ENCODE measurements at regions not wholly inside any gene's neighbourhood (a gene's known extent, or its start where the extent isn't known, plus 50 kb on each side); places are given as distances from the start of the nearest gene placed in this dataset.
A peak's percentile ranks its signal among the peaks of the same experiment; 100 is the strongest.

GRCh38 chr4:32633421-32633820 is 1913.3 kb downstream of the PCDH7 start:
- H3K27ac ChIP-seq (ENCODE audit: insufficient read depth in 1 of 2, low read depth in 1 of 2, low read length in 2 of 2, poor library complexity in 1 of 2, severe bottlenecking in 2 of 2), result no peak overlapping the region
- no peaks in the 10 kb centered on the region for H3K36me3 ChIP-seq (ENCODE audit: control insufficient read depth in 4 of 4, insufficient read depth in 4 of 4, low read length in 3 of 4)
- ChIA-PET CTCF (no interaction called here), POLR2A (no interaction called here)
- WGBS (ENCODE audit: insufficient coverage), result 98% methylated on average over 13 of the region's 17 CpGs
- no peak for DNase-seq
- no peaks in the 10 kb centered on the region for H3K4me1 ChIP-seq (ENCODE audit: control extremely low read depth in 1 of 4, control insufficient read depth in 4 of 4, insufficient read depth in 4 of 4, low read length in 3 of 4)
- H3K4me3 ChIP-seq (ENCODE audit: control insufficient read depth in 1 of 7, extremely low read depth in 1 of 7, insufficient read depth in 4 of 7, low read depth in 2 of 7, low read length in 6 of 7), result no peak overlapping the region
- peaks cover 0 to 2% (median 0%) of the 10 kb centered on the region in 5 experiments for H3K9me3 ChIP-seq (ENCODE audit: control extremely low read depth in 1 of 5, control insufficient read depth in 4 of 5, insufficient read depth in 2 of 5, low read depth in 1 of 5, low read length in 4 of 5)
- no peaks in the 10 kb centered on the region for H3K27me3 ChIP-seq (replicated peaks in 2 of 5; ENCODE audit: control insufficient read depth in 4 of 5, insufficient read depth in 5 of 5, low read length in 4 of 5)

- 95% methylated on average over 3 of the region's 6 CpGs for WGBS (ENCODE audit: insufficient coverage)
- ChIA-PET POLR2A (no interaction called here), CTCF (no interaction called here)
- Histone ChIP-seq H3K27ac (ENCODE audit: insufficient read depth in 1 of 2, low read depth in 1 of 2, low read length in 2 of 2, poor library complexity in 1 of 2, severe bottlenecking in 2 of 2) (no peak overlapping the region), H3K4me1 (ENCODE audit: control extremely low read depth in 1 of 4, control insufficient read depth in 4 of 4, insufficient read depth in 4 of 4, low read length in 3 of 4) (no peaks in the 10 kb centered on the region), H3K4me3 (ENCODE audit: control insufficient read depth in 1 of 7, extremely low read depth in 1 of 7, insufficient read depth in 4 of 7, low read depth in 2 of 7, low read length in 6 of 7) (no peak overlapping the region), H3K27me3 (replicated peaks in 2 of 5; ENCODE audit: control insufficient read depth in 4 of 5, insufficient read depth in 5 of 5, low read length in 4 of 5) (no peaks in the 10 kb centered on the region), H3K9me3 (ENCODE audit: control extremely low read depth in 1 of 5, control insufficient read depth in 4 of 5, insufficient read depth in 2 of 5, low read depth in 1 of 5, low read length in 4 of 5) (peaks cover 0 to 10% (median 0%) of the 10 kb centered on the region in 5 experiments), H3K36me3 (ENCODE audit: control insufficient read depth in 4 of 4, insufficient read depth in 4 of 4, low read length in 3 of 4) (no peaks in the 10 kb centered on the region)
- DNase-seq, result peak in 1 of 3 donors; percentile 1
Observed at GRCh38 chr4:32645653-32646052, 1925.5 kb downstream of the PCDH7 start.

- POLR2A ChIA-PET, result no interaction called here
- 100% methylated on average over 2 of the region's 3 CpGs for WGBS (ENCODE audit: insufficient coverage)
Observed at GRCh38 chr4:32658019-32658418, 1937.8 kb downstream of the PCDH7 start.

DNA sequence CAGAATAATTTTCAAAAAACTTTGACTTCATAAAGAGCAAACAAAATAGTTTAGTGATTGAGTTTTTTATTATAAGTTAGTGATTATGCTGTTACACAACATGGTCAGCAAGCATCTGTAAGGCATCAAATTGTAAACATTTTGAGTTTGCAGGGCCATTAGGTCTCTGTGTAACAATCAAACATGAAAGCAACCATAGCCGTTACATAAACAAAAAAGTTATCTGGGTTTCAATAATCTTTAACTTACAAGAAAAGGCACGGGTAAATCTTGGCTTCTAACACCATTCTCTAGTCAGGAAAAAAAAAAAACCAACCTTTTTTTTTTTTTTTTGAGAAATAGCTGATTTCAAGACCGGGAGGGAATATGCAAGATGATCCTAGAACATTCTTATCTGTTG is 1941.1 kb downstream of the PCDH7 start:
- ChIA-PET CTCF (no interaction called here), POLR2A (no interaction called here)
- no peak for DNase-seq
- 100% methylated on average over 1 of the region's 3 CpGs for WGBS (ENCODE audit: insufficient coverage)
- Histone ChIP-seq H3K27ac (ENCODE audit: insufficient read depth in 1 of 2, low read depth in 1 of 2, low read length in 2 of 2, poor library complexity in 1 of 2, severe bottlenecking in 2 of 2) (no peak overlapping the region), H3K27me3 (replicated peaks in 2 of 5; ENCODE audit: control insufficient read depth in 4 of 5, insufficient read depth in 5 of 5, low read length in 4 of 5) (no peaks in the 10 kb centered on the region), H3K4me3 (ENCODE audit: control insufficient read depth in 1 of 7, extremely low read depth in 1 of 7, insufficient read depth in 4 of 7, low read depth in 2 of 7, low read length in 6 of 7) (no peak overlapping the region), H3K4me1 (ENCODE audit: control extremely low read depth in 1 of 4, control insufficient read depth in 4 of 4, insufficient read depth in 4 of 4, low read length in 3 of 4) (no peaks in the 10 kb centered on the region), H3K9me3 (ENCODE audit: control extremely low read depth in 1 of 5, control insufficient read depth in 4 of 5, insufficient read depth in 2 of 5, low read depth in 1 of 5, low read length in 4 of 5) (no peaks in the 10 kb centered on the region), H3K36me3 (ENCODE audit: control insufficient read depth in 4 of 4, insufficient read depth in 4 of 4, low read length in 3 of 4) (no peaks in the 10 kb centered on the region)

More at GRCh38 chr4:32658019-32658418, 1937.8 kb downstream of the PCDH7 start:
- H3K27ac ChIP-seq (ENCODE audit: insufficient read depth in 1 of 2, low read depth in 1 of 2, low read length in 2 of 2, poor library complexity in 1 of 2, severe bottlenecking in 2 of 2), result no peak overlapping the region
- no peak overlapping the region for H3K4me3 ChIP-seq (ENCODE audit: control insufficient read depth in 1 of 7, extremely low read depth in 1 of 7, insufficient read depth in 4 of 7, low read depth in 2 of 7, low read length in 6 of 7)
- H3K36me3 ChIP-seq (ENCODE audit: control insufficient read depth in 4 of 4, insufficient read depth in 4 of 4, low read length in 3 of 4), result no peaks in the 10 kb centered on the region
- no peaks in the 10 kb centered on the region for H3K4me1 ChIP-seq (ENCODE audit: control extremely low read depth in 1 of 4, control insufficient read depth in 4 of 4, insufficient read depth in 4 of 4, low read length in 3 of 4)
- CTCF ChIA-PET, result interaction anchor here (1.8 kb wide), 1 partner anchor 10 kb away, joined by 5 read pairs; no protein-coding TSS in a partner anchor
- H3K9me3 ChIP-seq (ENCODE audit: control extremely low read depth in 1 of 5, control insufficient read depth in 4 of 5, insufficient read depth in 2 of 5, low read depth in 1 of 5, low read length in 4 of 5), result no peaks in the 10 kb centered on the region
- no peaks in the 10 kb centered on the region for H3K27me3 ChIP-seq (replicated peaks in 2 of 5; ENCODE audit: control insufficient read depth in 4 of 5, insufficient read depth in 5 of 5, low read length in 4 of 5)
- no peak for DNase-seq

- Histone ChIP-seq H3K4me1 (ENCODE audit: control extremely low read depth in 1 of 4, control insufficient read depth in 4 of 4, insufficient read depth in 4 of 4, low read length in 3 of 4) (no peaks in the 10 kb centered on the region), H3K4me3 (ENCODE audit: control insufficient read depth in 1 of 7, extremely low read depth in 1 of 7, insufficient read depth in 4 of 7, low read depth in 2 of 7, low read length in 6 of 7) (no peak overlapping the region), H3K27ac (ENCODE audit: insufficient read depth in 1 of 2, low read depth in 1 of 2, low read length in 2 of 2, poor library complexity in 1 of 2, severe bottlenecking in 2 of 2) (no peak overlapping the region), H3K27me3 (replicated peaks in 2 of 5; ENCODE audit: control insufficient read depth in 4 of 5, insufficient read depth in 5 of 5, low read length in 4 of 5) (no peaks in the 10 kb centered on the region), H3K9me3 (ENCODE audit: control extremely low read depth in 1 of 5, control insufficient read depth in 4 of 5, insufficient read depth in 2 of 5, low read depth in 1 of 5, low read length in 4 of 5) (no peaks in the 10 kb centered on the region), H3K36me3 (ENCODE audit: control insufficient read depth in 4 of 4, insufficient read depth in 4 of 4, low read length in 3 of 4) (no peaks in the 10 kb centered on the region)
- DNase-seq, result no peak
- no CpG with 5 or more reads among the region's 2 CpGs for WGBS (ENCODE audit: insufficient coverage)
- POLR2A ChIA-PET, result no interaction called here
- CTCF ChIA-PET, result no interaction called here
Observed at GRCh38 chr4:32662803-32663202, 1942.6 kb downstream of the PCDH7 start.

- 100% methylated on average over 1 of the region's 1 CpG for WGBS (ENCODE audit: insufficient coverage)
- Histone ChIP-seq H3K27me3 (replicated peaks in 2 of 5; ENCODE audit: control insufficient read depth in 4 of 5, insufficient read depth in 5 of 5, low read length in 4 of 5) (no peaks in the 10 kb centered on the region), H3K4me1 (ENCODE audit: control extremely low read depth in 1 of 4, control insufficient read depth in 4 of 4, insufficient read depth in 4 of 4, low read length in 3 of 4) (no peaks in the 10 kb centered on the region), H3K9me3 (ENCODE audit: control extremely low read depth in 1 of 5, control insufficient read depth in 4 of 5, insufficient read depth in 2 of 5, low read depth in 1 of 5, low read length in 4 of 5) (no peaks in the 10 kb centered on the region), H3K4me3 (ENCODE audit: control insufficient read depth in 1 of 7, extremely low read depth in 1 of 7, insufficient read depth in 4 of 7, low read depth in 2 of 7, low read length in 6 of 7) (no peak overlapping the region), H3K36me3 (ENCODE audit: control insufficient read depth in 4 of 4, insufficient read depth in 4 of 4, low read length in 3 of 4) (no peaks in the 10 kb centered on the region), H3K27ac (ENCODE audit: insufficient read depth in 1 of 2, low read depth in 1 of 2, low read length in 2 of 2, poor library complexity in 1 of 2, severe bottlenecking in 2 of 2) (no peak overlapping the region)
- ChIA-PET CTCF (no interaction called here), POLR2A (no interaction called here)
- DNase-seq, result no peak
Observed at GRCh38 chr4:32672359-32672758, 1952.2 kb downstream of the PCDH7 start.

DNA sequence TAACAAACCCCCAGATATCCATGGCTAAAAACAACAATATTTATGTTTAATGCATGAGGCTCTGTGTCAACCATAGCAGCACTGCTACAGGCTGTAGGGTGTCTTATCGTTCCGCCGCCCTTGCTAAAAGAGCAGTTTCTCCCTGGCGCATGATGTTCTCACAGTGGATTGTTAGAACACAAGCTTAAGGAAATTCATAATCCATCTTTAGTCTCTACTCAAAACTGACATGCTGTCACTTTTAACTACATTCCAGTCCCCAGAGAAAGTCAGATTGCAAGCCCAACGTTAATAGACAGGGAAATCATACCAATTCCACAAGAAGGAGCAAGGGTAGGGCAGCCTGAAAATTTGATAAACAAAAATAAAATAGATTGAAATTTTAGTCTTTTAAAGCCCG is 1960.8 kb downstream of the PCDH7 start:
- Histone ChIP-seq H3K4me3 (ENCODE audit: control insufficient read depth in 1 of 7, extremely low read depth in 1 of 7, insufficient read depth in 4 of 7, low read depth in 2 of 7, low read length in 6 of 7) (no peak overlapping the region), H3K9me3 (ENCODE audit: control extremely low read depth in 1 of 5, control insufficient read depth in 4 of 5, insufficient read depth in 2 of 5, low read depth in 1 of 5, low read length in 4 of 5) (no peaks in the 10 kb centered on the region), H3K27ac (ENCODE audit: insufficient read depth in 1 of 2, low read depth in 1 of 2, low read length in 2 of 2, poor library complexity in 1 of 2, severe bottlenecking in 2 of 2) (no peak overlapping the region), H3K4me1 (ENCODE audit: control extremely low read depth in 1 of 4, control insufficient read depth in 4 of 4, insufficient read depth in 4 of 4, low read length in 3 of 4) (no peaks in the 10 kb centered on the region), H3K27me3 (replicated peaks in 2 of 5; ENCODE audit: control insufficient read depth in 4 of 5, insufficient read depth in 5 of 5, low read length in 4 of 5) (no peaks in the 10 kb centered on the region), H3K36me3 (ENCODE audit: control insufficient read depth in 4 of 4, insufficient read depth in 4 of 4, low read length in 3 of 4) (no peaks in the 10 kb centered on the region)
- DNase-seq, result no peak
- WGBS (ENCODE audit: insufficient coverage), result 88% methylated on average over 1 of the region's 6 CpGs
- ChIA-PET CTCF (no interaction called here), POLR2A (no interaction called here)

Measured in common myeloid progenitor, CD34-positive (primary cell).